GM19372 (cell line): ENCODE measurements at regions not wholly inside any gene's neighbourhood (a gene's known extent, or its start where the extent isn't known, plus 50 kb on each side); places are given as distances from the start of the nearest gene placed in this dataset.

Experiments used
- ATAC-seq: cut with Tn5 transposase; IDR thresholded peaks from one replicate; pipeline ENCODE4 v1.9.1; 2021; ENCODE audit warnings: mild to moderate bottlenecking, low read depth, moderate library complexity; ENCODE audit not compliant: unreplicated experiment

GRCh38 chr11:115587718-115588342 is 83.6 kb upstream of the CADM1 start:
- no peak for ATAC-seq

GRCh38 chr11:115585361-115586024 is 81.3 kb upstream of the CADM1 start:
- peak; percentile 53 for ATAC-seq

GRCh38 chr11:115581871-115582639 is 77.8 kb upstream of the CADM1 start:
- ATAC-seq, result no peak

- no peak for ATAC-seq
Measured at GRCh38 chr11:115580927-115581680, 76.9 kb upstream of the CADM1 start.

- no peak for ATAC-seq
Measured at GRCh38 chr11:115580416-115580815, 76.2 kb upstream of the CADM1 start.

GRCh38 chr11:115579181-115579825 is 75.1 kb upstream of the CADM1 start:
- no peak for ATAC-seq

- ATAC-seq, result no peak
Measured at GRCh38 chr11:115578275-115578674, 74.1 kb upstream of the CADM1 start.

GRCh38 chr11:115577701-115578100 is 73.5 kb upstream of the CADM1 start:
- ATAC-seq, result no peak

- ATAC-seq, result no peak
Measured at GRCh38 chr11:115576606-115577380, 72.6 kb upstream of the CADM1 start.

GRCh38 chr11:115572551-115572950 is 68.3 kb upstream of the CADM1 start:
- no peak for ATAC-seq

- no peak for ATAC-seq
Measured at GRCh38 chr11:115566180-115566764, 62.1 kb upstream of the CADM1 start.

GRCh38 chr11:115564851-115565250 is 60.6 kb upstream of the CADM1 start:
- ATAC-seq, result no peak

GRCh38 chr11:115561116-115561515 is 56.9 kb upstream of the CADM1 start:
- no peak for ATAC-seq

GRCh38 chr11:115558635-115559034 is 54.4 kb upstream of the CADM1 start:
- ATAC-seq, result no peak

GRCh38 chr11:115557681-115558080 is 53.5 kb upstream of the CADM1 start:
- no peak for ATAC-seq

- ATAC-seq, result no peak
Measured at GRCh38 chr11:115556984-115557383, 52.8 kb upstream of the CADM1 start.

- ATAC-seq, result no peak
Measured at GRCh38 chr11:115555336-115556090, 51.3 kb upstream of the CADM1 start.
